Transverse colon (tissue), 4 donors: ENCODE measurements at regions not wholly inside any gene's neighbourhood (a gene's known extent, or its start where the extent isn't known, plus 50 kb on each side); places are given as distances from the start of the nearest gene placed in this dataset.

Experiments
- CTCF ChIP-seq, 5 experiments: fragments of 200-600 bp in 3 of 5; fragments of 450-650 bp in 2 of 5; sonication (generic) in 3 of 5; IDR thresholded peaks; 1 replicate in 2 of 5; 2 replicates in 3 of 5; pipeline ENCODE4 v1.5.1; 2016 to 2017; ENCODE audit warnings: antibody characterized with exemption in 5 of 5, inconsistent platforms in 3 of 5, mild to moderate bottlenecking in 2 of 5, moderate library complexity in 1 of 5
- EP300 ChIP-seq: sonication (generic); formaldehyde crosslinking; IDR thresholded peaks from one replicate; pipeline ENCODE4 v1.6.1; 2017; ENCODE audit warnings: antibody characterized with exemption, low read depth
- POLR2A ChIP-seq: fragments of 450-650 bp; IDR thresholded peaks from one replicate; pipeline ENCODE4 v1.6.1; 2016; ENCODE audit warnings: antibody characterized with exemption, mild to moderate bottlenecking, moderate library complexity
- POLR2AphosphoS5 ChIP-seq, 3 donors: sonication (generic); formaldehyde crosslinking; IDR thresholded peaks; one replicate each; pipeline ENCODE4 v1.6.1; 2016; ENCODE audit warnings: antibody characterized with exemption in 3 of 3

DNA sequence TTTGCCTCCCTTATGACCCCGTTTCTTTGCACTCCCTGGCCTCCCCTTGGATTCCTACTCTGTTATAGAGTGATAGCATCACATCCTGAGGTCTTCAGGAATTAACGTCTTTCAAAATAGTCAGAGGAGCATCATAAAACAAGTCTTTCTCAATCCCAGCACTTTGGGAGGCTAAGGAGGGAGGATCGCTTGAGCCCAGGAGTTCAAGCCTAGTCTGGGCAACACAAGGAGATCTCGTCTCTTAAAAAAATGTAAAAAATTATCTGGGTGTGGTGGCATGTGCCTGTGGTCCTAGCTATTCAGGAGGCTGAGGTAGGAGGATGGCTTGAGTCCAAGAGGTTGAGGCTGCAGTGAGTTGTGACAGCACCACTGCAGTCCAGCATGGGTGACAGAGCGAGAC is 68.7 kb upstream of the AMPD3 start:
- TF ChIP-seq POLR2A (no peak), CTCF (IDR thresholded peaks at IDR 0.05) (no peak), EP300 (no peak), POLR2AphosphoS5 (IDR thresholded peaks at IDR 0.05) (no peak)
